ENCODE measurements at regions not wholly inside any gene's neighbourhood (a gene's known extent, or its start where the extent isn't known, plus 50 kb on each side); places are given as distances from the start of the nearest gene placed in this dataset.

DNA sequence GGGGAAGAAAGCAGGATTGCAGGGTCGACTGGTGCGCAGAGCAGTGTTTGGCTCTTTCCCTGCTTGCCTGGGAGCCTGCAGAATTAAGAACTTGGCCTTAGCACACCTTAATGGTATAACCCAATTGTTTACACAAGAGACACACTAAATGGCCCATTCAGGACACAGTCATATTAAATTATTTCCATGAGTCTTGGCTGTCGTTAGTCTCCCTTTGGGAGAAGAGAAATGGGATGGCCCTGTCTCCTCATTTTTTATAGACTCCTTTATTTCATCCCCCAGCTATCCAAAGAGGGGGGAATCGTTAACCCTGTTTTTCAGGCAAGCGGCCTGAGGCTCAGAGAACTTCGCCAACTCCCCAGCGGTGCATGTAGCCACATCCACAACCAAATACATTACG lies 282.5 kb downstream of the SUCLA2 start:
- TF ChIP-seq, protein P1, sequence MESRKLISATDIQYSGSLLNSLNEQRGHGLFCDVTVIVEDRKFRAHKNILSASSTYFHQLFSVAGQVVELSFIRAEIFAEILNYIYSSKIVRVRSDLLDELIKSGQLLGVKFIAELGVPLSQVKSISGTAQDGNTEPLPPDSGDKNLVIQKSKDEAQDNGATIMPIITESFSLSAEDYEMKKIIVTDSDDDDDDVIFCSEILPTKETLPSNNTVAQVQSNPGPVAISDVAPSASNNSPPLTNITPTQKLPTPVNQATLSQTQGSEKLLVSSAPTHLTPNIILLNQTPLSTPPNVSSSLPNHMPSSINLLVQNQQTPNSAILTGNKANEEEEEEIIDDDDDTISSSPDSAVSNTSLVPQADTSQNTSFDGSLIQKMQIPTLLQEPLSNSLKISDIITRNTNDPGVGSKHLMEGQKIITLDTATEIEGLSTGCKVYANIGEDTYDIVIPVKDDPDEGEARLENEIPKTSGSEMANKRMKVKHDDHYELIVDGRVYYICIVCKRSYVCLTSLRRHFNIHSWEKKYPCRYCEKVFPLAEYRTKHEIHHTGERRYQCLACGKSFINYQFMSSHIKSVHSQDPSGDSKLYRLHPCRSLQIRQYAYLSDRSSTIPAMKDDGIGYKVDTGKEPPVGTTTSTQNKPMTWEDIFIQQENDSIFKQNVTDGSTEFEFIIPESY (IDR thresholded peaks at IDR 0.05) = no peak
- no peak for TF ChIP-seq GABPA (IDR thresholded peaks at IDR 0.05 in 1 of 2, conservative IDR thresholded peaks at IDR 0.05 in 1 of 2)
- TF ChIP-seq RAD21 (IDR thresholded peaks at IDR 0.05) = no peak
- TF ChIP-seq, protein P2, sequence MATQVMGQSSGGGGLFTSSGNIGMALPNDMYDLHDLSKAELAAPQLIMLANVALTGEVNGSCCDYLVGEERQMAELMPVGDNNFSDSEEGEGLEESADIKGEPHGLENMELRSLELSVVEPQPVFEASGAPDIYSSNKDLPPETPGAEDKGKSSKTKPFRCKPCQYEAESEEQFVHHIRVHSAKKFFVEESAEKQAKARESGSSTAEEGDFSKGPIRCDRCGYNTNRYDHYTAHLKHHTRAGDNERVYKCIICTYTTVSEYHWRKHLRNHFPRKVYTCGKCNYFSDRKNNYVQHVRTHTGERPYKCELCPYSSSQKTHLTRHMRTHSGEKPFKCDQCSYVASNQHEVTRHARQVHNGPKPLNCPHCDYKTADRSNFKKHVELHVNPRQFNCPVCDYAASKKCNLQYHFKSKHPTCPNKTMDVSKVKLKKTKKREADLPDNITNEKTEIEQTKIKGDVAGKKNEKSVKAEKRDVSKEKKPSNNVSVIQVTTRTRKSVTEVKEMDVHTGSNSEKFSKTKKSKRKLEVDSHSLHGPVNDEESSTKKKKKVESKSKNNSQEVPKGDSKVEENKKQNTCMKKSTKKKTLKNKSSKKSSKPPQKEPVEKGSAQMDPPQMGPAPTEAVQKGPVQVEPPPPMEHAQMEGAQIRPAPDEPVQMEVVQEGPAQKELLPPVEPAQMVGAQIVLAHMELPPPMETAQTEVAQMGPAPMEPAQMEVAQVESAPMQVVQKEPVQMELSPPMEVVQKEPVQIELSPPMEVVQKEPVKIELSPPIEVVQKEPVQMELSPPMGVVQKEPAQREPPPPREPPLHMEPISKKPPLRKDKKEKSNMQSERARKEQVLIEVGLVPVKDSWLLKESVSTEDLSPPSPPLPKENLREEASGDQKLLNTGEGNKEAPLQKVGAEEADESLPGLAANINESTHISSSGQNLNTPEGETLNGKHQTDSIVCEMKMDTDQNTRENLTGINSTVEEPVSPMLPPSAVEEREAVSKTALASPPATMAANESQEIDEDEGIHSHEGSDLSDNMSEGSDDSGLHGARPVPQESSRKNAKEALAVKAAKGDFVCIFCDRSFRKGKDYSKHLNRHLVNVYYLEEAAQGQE (IDR thresholded peaks at IDR 0.05) = no peak
